GM21515 (cell line): ENCODE measurements at regions not wholly inside any gene's neighbourhood (a gene's known extent, or its start where the extent isn't known, plus 50 kb on each side); places are given as distances from the start of the nearest gene placed in this dataset.
"Not testable (repeated sequence)": the region's sequence is repeated elsewhere in the genome, so short reads cannot be mapped to it uniquely, and the experiment has no call there.

Experiments
- ATAC-seq: cut with Tn5 transposase; IDR thresholded peaks from one replicate; pipeline ENCODE4 v1.9.1; 2021; ENCODE audit not compliant: unreplicated experiment

DNA sequence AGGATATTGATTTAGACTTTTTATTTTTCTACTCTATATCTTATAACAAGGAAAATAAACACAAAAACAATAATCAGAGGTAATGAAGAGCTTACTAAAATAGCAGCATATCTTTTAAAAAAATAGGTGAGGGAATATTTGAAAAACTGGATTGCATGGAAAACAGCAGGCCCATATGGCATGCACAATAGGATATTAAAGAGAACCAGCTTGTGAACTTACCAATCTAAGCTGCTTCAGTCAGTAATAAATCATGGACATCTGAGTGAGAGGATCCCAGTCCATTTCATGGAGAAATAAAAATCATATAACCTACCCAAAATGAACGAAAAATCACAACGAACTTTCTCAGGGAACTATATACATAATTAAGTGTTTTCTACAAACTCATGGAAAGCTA lies 634.6 kb downstream of the ADCYAP1 start:
- ATAC-seq = no peak

DNA sequence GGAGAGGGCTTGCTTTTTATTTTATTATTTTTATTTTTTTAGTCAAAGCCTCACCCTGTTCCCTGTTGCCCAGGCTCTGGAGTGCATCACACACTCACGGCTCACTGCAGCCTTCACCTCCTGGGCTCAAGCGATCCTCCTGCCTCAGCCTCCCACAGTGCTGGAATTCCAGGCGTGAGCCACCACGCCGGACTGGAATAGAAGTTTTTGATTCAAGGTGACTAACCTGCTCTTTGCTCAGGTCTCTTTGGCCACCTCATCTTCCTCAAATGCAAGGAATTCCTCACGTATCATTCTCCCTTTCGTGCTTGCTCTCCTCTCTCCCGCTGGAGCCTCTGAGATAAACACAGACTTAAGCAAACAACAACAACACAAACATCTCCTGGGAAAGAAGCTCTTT lies 636.8 kb downstream of the ADCYAP1 start:
- ATAC-seq = no peak

DNA sequence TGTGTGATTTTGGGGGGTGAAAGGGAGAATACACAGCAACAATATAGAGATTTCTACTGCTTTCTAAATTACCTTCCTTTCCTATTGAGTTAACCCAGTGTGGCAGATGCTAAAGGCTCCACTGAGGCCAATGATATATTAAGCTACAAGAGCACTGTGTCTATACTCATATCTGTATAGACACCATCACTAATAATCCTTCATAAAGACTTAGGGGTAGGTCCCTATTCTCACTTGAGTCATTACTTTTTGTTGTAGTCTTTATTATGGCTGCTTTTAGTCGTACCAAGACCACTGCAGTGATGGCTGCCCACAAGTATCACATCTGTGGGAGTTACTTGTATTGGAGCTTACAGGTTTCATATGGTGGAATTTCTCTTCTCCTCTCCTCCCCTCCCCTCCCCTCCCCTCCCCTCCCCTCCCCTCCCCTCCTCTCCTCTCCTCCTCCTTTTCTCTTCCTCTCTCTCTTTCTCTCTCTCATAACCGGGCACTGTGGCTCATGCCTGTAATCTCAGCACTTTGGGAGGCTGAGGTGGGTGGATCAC lies 637.6 kb downstream of the ADCYAP1 start:
- no peak for ATAC-seq

DNA sequence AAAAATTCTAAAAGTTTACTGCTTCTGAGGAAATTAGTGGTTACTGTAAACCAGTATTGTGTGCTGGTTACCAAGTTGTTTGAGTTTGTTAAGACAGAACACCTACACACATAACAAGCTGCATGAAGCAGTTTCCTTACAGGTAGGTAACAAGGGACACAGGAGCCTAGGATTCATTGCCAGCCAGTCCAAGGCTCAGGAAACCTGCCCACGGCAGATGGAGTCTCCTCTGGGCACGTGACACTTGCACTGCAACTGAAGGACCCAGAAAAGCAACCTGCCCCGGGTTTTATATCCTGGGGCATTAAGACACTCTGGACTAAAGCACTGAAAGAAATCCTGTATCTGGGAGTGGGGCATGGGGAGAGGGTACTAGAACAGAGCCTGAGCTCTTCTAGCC lies 639.3 kb downstream of the ADCYAP1 start:
- ATAC-seq = no peak

DNA sequence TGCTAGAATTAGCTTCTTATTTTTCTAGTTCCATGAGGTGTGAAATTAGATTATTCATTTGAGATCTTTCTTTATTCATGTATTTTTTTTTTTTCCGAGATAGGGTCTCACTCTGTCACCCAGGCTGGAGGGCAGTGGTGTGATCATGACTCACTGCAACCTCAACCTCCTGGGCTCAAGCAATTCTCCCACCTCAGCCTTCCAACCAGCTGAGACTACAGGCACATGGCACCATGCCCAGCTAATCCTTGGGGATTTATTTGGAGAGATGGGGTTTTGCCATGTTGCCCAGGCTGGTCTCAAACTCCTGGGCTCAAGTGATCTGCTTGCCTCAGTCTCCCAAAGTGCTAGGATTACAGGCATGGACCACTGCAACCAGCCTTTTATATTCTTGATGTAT lies 653.0 kb downstream of the ADCYAP1 start:
- not testable (repeated sequence) for ATAC-seq

DNA sequence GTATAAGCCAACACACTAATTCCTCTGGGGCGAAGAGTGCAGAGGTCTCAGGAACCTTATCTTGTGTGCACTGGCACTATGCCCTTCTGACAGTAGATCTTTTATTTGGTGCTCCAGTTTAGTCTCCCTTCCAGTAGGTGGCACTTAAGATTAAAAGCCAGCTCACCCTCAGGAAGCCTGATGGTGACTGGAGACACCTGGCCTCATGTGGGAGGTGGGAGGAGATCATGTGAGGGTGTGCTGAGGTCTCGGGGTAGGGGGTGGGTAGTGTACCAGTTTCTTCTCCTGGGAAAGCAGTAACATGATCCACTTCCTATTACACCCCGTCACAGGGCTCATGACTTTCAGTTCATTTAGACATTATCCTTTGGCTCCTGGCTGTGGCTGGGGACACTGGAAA lies 654.9 kb downstream of the ADCYAP1 start:
- no peak for ATAC-seq

DNA sequence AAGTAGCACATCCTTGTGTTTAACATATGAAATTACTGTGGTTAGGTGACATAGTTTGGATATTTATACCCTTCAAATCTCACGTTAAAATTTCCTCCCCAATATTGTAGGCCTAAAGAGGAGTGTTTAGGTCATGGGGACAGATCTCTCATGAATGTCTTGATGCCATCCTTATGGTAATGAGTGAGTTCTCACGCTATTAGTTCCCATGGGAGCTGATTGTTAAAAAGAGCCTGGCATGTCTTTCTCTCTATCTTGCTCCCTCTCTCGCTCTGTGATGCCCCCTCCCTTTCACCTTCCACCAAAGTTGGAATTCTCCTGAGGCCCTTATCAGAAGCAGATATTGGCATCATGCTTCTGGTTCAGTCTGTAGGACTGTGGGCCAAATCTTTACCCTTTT lies 660.1 kb downstream of the ADCYAP1 start:
- no peak for ATAC-seq

DNA sequence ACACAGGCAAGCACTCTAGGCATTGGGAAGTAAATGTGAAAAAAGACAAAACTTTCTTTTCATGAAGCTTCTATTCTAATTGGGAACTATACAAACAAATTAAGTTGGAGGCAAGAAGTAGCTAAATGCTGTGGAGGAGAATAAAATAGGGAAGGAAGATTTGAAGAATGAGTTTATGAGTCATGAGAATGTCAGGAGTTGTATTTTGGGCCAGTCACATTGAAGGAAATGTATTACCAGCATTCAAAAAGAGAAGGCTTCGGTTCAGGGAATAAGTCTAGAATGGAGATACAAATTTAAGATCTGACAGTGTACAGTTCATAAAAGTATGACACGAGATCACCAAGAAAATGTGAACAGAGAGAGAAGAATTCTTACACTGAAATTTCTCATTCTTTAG lies 666.5 kb downstream of the ADCYAP1 start:
- ATAC-seq = no peak

DNA sequence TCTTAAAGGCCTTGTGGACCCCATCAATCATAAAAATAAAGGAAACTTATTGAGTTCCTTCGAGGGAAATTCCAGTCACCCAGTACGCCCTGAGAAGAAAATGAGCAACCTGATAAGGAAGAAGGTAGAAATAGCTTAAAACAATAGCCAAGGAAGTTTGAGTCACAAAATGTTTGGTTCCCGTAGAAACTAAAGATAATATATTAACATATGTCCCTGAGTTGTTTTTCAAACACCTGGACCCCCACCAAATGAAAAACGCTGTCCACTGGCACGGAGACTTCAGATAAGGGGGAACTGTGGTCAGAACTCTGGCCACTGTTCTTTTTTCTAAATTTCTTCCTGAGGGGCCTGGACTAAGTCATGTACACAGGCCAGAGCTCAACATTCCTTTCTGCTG lies 669.1 kb downstream of the ADCYAP1 start:
- ATAC-seq = no peak

DNA sequence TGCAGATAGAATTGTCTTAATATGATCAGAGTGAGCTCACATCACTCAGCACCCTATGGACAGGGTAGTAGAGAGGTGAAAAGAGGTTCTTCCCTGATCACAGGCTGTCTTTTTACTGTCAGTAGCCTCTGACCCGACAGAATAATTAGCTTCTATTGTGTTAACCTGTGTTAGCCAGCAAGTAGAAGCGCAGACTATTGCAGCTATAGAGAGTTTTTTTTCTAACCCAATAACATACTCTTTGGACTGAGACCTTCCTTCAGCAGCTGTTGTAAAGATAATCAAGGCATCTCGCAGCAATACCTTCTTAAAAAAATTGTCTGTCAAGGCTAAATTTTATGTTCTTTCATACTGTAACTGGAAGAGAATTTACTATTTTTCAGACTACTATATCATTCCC lies 670.4 kb downstream of the ADCYAP1 start:
- ATAC-seq = no peak

DNA sequence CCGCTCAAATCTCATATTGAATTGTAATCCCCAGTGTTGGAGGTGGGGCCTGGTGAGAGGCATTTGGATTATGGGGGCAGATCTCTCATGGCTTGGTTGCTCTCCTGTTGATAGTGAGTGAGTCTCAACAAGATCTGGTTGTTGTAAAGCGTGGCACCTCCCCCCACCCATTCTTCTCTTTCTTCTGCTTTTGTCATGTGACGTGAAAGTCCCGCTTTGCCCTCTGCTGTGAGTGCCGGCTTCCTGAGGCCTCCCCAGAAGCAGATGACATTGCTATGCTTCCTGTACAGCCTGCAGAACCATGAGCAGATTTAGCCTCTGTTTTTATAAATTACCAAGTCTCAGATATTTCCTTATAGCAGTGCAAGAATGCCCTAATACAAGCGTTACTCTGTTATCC lies 673.8 kb downstream of the ADCYAP1 start:
- ATAC-seq = no peak

DNA sequence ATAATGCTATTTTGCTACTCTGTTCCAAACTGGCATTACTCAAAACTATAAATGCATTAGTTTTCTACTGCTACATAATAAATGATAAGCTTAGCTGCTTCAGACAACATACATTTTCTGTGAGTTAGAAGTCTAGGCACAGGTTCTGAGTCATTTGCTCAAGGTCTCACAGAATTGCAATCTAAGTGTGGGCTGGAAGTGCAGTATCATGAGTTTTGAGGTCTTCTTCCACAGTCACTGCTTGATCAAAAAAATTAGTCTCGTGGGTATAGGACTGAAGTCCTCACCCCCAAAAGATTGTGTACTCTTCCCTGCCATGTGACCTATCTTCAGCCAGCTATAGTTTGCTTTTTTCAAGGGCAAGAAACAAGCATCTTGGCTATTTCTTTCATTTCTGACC lies 676.9 kb downstream of the ADCYAP1 start:
- no peak for ATAC-seq

DNA sequence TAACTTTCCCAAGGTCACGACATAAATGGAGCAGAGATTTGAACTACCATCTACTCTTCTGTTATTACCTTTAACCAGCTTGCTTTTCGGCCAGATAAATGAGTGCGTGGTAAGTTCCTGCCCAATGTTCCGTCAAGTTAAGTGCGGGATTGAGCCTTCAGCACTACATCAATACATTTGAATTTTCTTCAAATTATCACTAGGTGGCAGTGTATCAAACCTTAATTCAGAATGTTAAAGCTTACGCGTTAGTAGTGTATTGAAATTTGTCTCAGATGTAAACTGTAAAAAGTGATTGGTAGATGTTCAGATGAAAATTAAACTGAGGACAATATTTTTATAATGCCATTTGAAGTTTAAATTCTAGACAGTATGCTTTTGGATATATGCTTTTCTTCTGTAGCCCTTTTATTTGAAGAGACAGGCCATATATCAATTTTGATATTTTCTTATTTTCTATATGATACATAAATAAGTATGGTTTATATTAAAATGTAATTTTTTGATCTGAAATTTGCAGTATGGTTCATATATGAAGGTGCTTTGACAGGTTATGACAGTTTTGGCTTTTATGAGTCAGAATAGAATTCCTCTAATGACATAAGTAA lies 681.3 kb downstream of the ADCYAP1 start:
- ATAC-seq = no peak

DNA sequence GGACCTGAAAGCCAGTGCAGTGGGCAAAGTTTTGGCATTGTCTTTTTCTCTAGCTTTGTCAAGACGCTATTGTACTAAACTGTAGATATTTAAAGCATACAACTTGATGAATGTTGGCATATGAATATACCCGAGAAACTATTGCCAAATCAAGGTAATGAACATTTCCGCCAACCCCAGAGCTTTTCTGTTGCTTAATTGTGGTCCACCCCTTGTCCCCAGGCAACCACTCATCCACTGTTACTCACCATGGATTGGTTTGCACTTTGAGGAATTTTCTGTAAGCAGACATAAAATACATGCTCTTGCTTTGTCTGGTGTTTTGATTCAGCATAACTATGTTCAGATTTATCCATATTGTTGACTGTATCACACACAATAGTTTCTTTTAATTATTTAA lies 688.4 kb downstream of the ADCYAP1 start:
- ATAC-seq = no peak

DNA sequence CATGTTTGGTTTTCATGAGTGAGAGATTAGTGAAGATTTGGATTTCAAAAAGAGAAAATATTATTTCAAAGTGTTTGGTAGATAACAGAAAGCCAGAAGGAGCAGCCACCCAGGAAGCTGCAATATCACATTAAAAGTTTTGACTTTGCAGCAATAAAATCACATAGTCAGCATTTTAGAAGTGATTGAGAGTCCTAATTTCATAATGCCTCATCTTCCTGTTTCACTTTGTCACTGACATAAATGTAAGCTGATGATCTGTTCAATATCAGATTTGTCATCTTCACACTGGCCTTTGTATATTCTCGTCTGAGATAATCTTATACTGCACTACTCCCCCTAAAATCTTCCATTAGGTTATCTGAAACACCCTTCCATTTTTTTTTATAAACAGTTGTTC lies 690.5 kb downstream of the ADCYAP1 start:
- ATAC-seq = no peak

DNA sequence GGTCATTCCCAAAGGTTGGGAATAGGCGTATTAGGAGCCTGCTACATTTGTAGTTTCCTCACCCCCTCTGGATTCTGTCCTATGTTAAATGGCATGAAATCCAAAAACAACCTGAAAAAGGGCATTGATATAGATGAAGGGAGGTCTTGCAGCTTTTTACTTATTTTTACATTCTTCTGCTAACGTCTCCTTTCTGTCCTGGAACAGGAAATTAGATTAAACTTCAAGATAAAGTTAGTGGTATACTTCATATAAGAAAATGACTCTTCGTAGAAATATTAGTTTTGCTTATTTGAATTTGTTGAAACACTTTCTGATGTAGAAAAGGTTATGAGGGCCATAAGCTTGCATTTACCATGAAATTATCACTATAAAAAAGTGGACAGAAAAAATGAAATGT lies 694.5 kb downstream of the ADCYAP1 start:
- no peak for ATAC-seq

DNA sequence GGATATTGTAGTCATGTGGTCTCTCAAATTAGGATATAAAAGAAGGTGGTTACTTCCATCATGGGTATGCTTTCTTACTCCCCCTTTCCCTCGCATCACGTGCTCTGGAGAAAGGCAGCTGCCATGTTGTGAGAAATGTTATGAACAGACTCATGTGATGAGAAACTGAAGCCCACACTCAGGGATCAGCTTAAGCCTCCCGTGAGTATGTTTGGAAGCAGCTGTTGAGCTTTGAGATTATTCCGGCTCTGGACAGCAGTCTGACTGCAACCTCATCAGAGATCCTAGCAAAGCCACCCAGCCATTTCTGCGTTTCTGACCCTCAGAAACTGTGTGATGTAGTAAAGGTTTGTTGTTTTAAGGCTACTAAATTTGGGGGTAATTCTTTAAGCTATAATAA lies 700.1 kb downstream of the ADCYAP1 start:
- no peak for ATAC-seq

DNA sequence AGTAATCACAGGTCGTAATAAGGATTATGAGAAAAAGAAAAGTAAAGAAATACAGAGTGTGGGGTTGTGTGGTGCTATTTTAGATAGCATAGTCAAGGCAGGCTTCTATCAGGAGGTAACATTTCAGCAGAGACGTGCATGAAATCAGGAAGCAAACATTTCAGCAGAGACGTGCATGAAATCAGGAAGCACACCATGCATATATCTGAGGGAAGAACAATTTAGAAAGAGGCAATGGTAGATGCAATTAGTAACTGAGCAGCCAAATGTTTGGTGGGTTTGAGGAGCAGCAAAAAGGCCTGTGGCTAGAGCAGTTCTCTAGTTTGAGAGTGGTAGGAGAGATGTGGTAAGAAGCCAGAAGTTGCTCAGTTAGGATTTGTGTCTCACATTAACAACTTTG lies 713.7 kb downstream of the ADCYAP1 start:
- no peak for ATAC-seq

DNA sequence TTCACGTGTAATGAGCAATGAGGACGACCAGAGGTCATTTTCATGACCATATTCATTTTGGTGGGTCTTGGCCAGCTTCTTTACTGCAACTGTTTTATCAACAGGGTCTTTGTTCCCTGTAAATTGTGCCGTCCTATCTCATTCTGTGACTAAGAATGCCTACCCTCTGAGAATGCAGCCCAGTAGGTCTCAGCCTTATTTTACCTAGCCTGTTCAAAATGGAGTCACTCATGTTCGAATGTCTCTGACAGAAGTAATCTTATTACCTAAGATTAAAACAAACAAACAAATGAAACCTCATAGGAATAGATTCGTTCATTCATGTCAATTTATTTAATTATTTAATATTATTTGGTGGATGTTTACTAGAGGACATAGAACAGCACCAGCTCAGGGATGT lies 714.8 kb downstream of the ADCYAP1 start:
- no peak for ATAC-seq

DNA sequence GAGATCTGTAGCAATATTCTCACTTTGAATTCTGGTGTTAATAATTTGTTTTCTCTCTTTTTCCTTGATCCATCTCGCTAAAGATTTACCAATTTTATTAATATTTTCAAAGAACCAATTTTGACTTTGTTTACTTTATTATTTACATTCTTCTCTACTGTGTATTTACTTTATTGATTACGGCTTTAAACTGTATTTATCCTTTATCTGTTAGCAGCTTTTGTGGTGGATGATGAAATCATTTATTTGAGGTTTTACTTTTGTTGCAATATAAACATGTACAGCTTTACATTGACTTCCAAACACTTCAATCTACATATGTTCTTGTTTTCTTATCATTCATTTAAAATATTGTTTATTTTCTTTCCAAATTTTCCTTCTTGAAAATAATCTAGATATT lies 719.9 kb downstream of the ADCYAP1 start:
- no peak for ATAC-seq

DNA sequence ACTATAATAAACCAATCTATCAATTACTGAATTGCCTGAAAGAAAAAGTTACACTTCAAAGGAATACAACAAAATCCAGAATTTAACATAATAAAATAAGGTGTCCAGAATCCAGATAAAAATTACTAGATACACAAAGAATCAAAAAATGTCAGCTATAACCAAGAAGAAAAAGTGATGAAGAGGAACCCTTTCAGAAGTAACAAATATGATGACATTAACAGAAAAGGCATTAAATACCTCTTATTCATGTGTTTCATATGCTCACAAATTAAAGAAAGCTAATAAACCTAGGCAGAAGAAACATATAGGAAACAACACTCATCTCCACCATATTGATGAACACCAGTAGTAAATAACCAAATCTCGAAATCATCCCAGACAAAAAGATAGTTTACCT lies 722.8 kb downstream of the ADCYAP1 start:
- ATAC-seq = no peak

DNA sequence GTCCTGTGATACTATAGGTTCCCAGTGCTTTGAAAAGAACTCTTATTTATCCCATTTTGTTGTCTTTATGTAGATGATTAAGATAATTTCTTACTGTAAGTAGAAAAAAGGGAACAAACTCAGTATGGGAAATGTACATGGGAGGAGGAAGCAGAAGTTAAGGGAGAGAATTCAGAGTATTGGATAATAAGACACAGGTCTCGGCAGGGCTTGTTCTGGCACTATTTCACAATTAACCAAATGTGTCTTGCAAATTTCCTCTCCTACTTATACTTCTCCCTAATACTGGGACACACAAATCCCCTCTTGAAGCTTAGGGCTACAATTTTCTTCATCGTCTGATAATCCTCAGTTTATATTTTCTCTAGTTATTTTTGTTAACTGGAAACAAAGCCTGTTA lies 744.0 kb downstream of the ADCYAP1 start:
- ATAC-seq = no peak

DNA sequence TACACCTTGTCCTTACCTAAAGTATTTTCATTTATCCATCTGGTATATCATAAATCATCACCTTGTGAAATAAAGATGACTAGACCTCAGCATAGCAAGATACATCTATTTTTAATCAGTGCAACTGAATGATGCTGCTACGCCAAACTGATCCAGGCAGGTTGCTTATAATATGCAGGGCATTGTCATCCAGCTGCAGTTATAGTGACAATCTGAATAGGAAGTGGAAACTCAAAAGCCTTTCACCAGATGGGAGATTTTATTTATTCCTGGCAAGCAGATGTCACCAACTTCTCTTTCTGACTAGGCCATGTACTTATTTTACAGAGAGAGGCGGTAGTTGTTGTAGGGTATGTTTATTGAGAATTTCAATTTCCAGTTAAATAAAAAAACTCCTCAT lies 747.3 kb downstream of the ADCYAP1 start:
- no peak for ATAC-seq
